HCT116 (cell line): ENCODE measurements at regions not wholly inside any gene's neighbourhood (a gene's known extent, or its start where the extent isn't known, plus 50 kb on each side); places are given as distances from the start of the nearest gene placed in this dataset.

Experiments
- ATAC-seq: fragments of 200-7000 bp; cut with Tn5 transposase; 2 replicates; pipeline ENCODE4 v1.9.1; 2020; ENCODE audit warnings: mild to moderate bottlenecking, moderate library complexity
- BruUV-seq: library from RNA; stranded (reverse); fragments of 400-500 nt; replicated peaks from 2 replicates; lab custom pipeline; 2021; lab: Mats Ljungman, UMichigan
- CTCF ChIA-PET: fragments of 300-600 bp; sonication (Branson Sonifier 250); formaldehyde crosslinking; loops from one replicate; lab custom pipeline; 2021; ENCODE audit warnings: antibody characterized with exemption; lab: Charles Lee
- POLR2A ChIA-PET: fragments of 300-600, 350-600 bp; sonication (Branson Sonifier 250); formaldehyde crosslinking; loops from one replicate; lab custom pipeline; 2021; ENCODE audit warnings: antibody characterized with exemption; lab: Charles Lee
- RAD21 ChIA-PET, 2 experiments: fragments of 300-600 bp; sonication (Branson Sonifier 250); formaldehyde crosslinking; loops; one replicate each; lab custom pipeline; 2023; ENCODE audit warnings: low total read pairs in 2 of 2; ENCODE audit not compliant: uncharacterized antibody in 2 of 2, unreplicated experiment in 2 of 2, low non-redundant PET in 1 of 2; lab: Charles Lee
- DNase-seq: peaks from one replicate; pipeline ENCODE4 v3.0.0-alpha.2; 2010; ENCODE audit warnings: low read depth, low spot score
- H2AFZ ChIP-seq: fragments of 200-600 bp; shearing (Covaris generic), sonication (generic); 2 replicates; pipeline ENCODE4 v1.6.1; 2017; ENCODE audit warnings: low read depth, mixed run types, mixed read lengths, antibody characterized with exemption, low read length; ENCODE audit not compliant: poor library complexity, severe bottlenecking
- H3K27ac ChIP-seq: 2 replicates; pipeline ENCODE4 v1.5.1; 2012; ENCODE audit warnings: low read depth, low read length
- H3K27me3 ChIP-seq: fragments of 200-600 bp; sonication (generic); 2 replicates; pipeline ENCODE4 v1.6.1; 2016; ENCODE audit warnings: mixed run types, low read length, mixed read lengths; ENCODE audit not compliant: insufficient read depth
- H3K36me3 ChIP-seq, 2 experiments: fragments of 200-500 bp in 1 of 2; fragments of 200-600 bp in 1 of 2; sonication (Bioruptor generic) in 1 of 2; sonication (generic) in 1 of 2; 2 replicates each; pipeline versions ENCODE4 v1.5.1 to v1.6.1; 2014 to 2016; ENCODE audit warnings: low read length in 2 of 2, inconsistent platforms in 1 of 2, mixed read lengths in 1 of 2, mixed run types in 1 of 2; ENCODE audit not compliant: insufficient read depth in 2 of 2, control insufficient read depth in 1 of 2
- H3K4me1 ChIP-seq, 2 experiments: fragments of 200-600 bp in 1 of 2; sonication (generic) in 1 of 2; 2 replicates each; pipeline versions ENCODE4 v1.5.1 to v1.6.1; 2012 to 2017; ENCODE audit warnings: low read length in 2 of 2, inconsistent platforms in 1 of 2, mild to moderate bottlenecking in 1 of 2, mixed read lengths in 1 of 2, mixed run types in 1 of 2, moderate library complexity in 1 of 2; ENCODE audit not compliant: insufficient read depth in 2 of 2, control insufficient read depth in 1 of 2
- H3K4me2 ChIP-seq: fragments of 200-600 bp; sonication (generic); 2 replicates; pipeline ENCODE4 v1.6.1; 2017; ENCODE audit warnings: mixed run types, low read length, mixed read lengths
- H3K4me3 ChIP-seq, 2 experiments: fragments of 200-600 bp in 1 of 2; sonication (generic) in 1 of 2; replicated peaks in 1 of 2; 2 replicates each; pipeline ENCODE4 v1.5.1; 2011 to 2016; ENCODE audit warnings: low read length in 2 of 2, control low read depth in 1 of 2, low read depth in 1 of 2, mild to moderate bottlenecking in 1 of 2, mixed read lengths in 1 of 2, mixed run types in 1 of 2
- H3K79me2 ChIP-seq: fragments of 200-600 bp; sonication (generic); 2 replicates; pipeline ENCODE4 v1.6.1; 2017; ENCODE audit warnings: mild to moderate bottlenecking, mixed run types, low read length, moderate library complexity, mixed read lengths; ENCODE audit not compliant: insufficient read depth
- H3K9ac ChIP-seq: fragments of 200-600 bp; sonication (generic); 2 replicates; pipeline ENCODE4 v1.6.1; 2016; ENCODE audit warnings: low read length, mixed read lengths
- H3K9me2 ChIP-seq: fragments of 200-600 bp; sonication (generic), shearing (Covaris generic); 2 replicates; pipeline ENCODE4 v1.6.1; 2017; ENCODE audit warnings: mixed run types, mild to moderate bottlenecking, moderate library complexity; ENCODE audit not compliant: insufficient read depth
- H3K9me3 ChIP-seq, 2 experiments: fragments of 200-500 bp in 1 of 2; fragments of 200-600 bp in 1 of 2; sonication (Bioruptor generic) in 1 of 2; sonication (generic) in 1 of 2; 2 replicates each; pipeline ENCODE4 v1.6.1; 2014 to 2017; ENCODE audit warnings: low read length in 2 of 2, mixed read lengths in 2 of 2, inconsistent platforms in 1 of 2, low read depth in 1 of 2, mild to moderate bottlenecking in 1 of 2, mixed run types in 1 of 2, moderate library complexity in 1 of 2; ENCODE audit not compliant: control insufficient read depth in 1 of 2, insufficient read depth in 1 of 2
- H4K20me1 ChIP-seq: fragments of 200-600 bp; sonication (generic), shearing (Covaris generic); 2 replicates; pipeline ENCODE4 v1.6.1; 2017; ENCODE audit warnings: mixed run types, mild to moderate bottlenecking, moderate library complexity; ENCODE audit not compliant: insufficient read depth
- CBX3 ChIP-seq: IDR thresholded peaks from 2 replicates; pipeline ENCODE4 v1.6.1; 2012; ENCODE audit warnings: low read depth
- CEBPB ChIP-seq: IDR thresholded peaks from 2 replicates; pipeline ENCODE4 v1.6.1; 2012; ENCODE audit warnings: low read depth
- EGR1 ChIP-seq: IDR thresholded peaks from 2 replicates; pipeline ENCODE4 v1.6.1; 2012; ENCODE audit warnings: low read depth
- EZH2 ChIP-seq: fragments of 200-600 bp; sonication (generic); IDR thresholded peaks from 2 replicates; pipeline ENCODE4 v1.6.1; 2017; ENCODE audit warnings: antibody characterized with exemption, mixed run types
- EZH2phosphoT487 ChIP-seq: fragments of 200-600 bp; IDR thresholded peaks from 2 replicates; pipeline ENCODE4 v1.6.1; 2018; ENCODE audit warnings: antibody characterized with exemption, borderline replicate concordance
- FOSL1 ChIP-seq: IDR thresholded peaks from 2 replicates; pipeline ENCODE4 v1.6.1; 2012; ENCODE audit warnings: low read depth
- JUND ChIP-seq: IDR thresholded peaks from 2 replicates; pipeline ENCODE4 v1.6.1; 2012
- POLR2A ChIP-seq: IDR thresholded peaks from 2 replicates; pipeline ENCODE4 v1.7.0; 2011; ENCODE audit warnings: borderline replicate concordance; ENCODE audit not compliant: insufficient read depth, insufficient read length; ENCODE audit errors: extremely low read depth
- POLR2AphosphoS5 ChIP-seq: IDR thresholded peaks from 2 replicates; pipeline ENCODE4 v1.6.1; 2011; ENCODE audit warnings: mild to moderate bottlenecking, low read depth, low read length, moderate library complexity
- SRF ChIP-seq: IDR thresholded peaks from 2 replicates; pipeline ENCODE4 v1.6.1; 2012; ENCODE audit warnings: low read depth
- TCF7L2 ChIP-seq: IDR thresholded peaks from 2 replicates; pipeline ENCODE4 v1.7.0; 2011; ENCODE audit warnings: borderline replicate concordance, inconsistent platforms; ENCODE audit not compliant: insufficient read depth, insufficient read length; ENCODE audit errors: extremely low read depth
- YY1 ChIP-seq: IDR thresholded peaks from 2 replicates; pipeline ENCODE4 v1.6.1; 2011; ENCODE audit warnings: low read length, low read depth, moderate library complexity, mild to moderate bottlenecking; ENCODE audit not compliant: insufficient replicate concordance; ENCODE audit errors: extremely low read depth
- ZNF274 ChIP-seq: fragments of 200-500 bp; sonication (Bioruptor generic); IDR thresholded peaks from 2 replicates; pipeline ENCODE4 v1.6.1; 2014; ENCODE audit warnings: mild to moderate bottlenecking, low read depth, low read length, inconsistent platforms
- intact Hi-C: fragments of 100-400 bp; cut with micrococcal nuclease; formaldehyde crosslinking; loops from 2 replicates; pipeline ENCODE4 v1.10.0; 2022
- TF ChIP-seq, protein P1 (sequence below): IDR thresholded peaks from 2 replicates; pipeline ENCODE4 v1.6.1; 2012; ENCODE audit warnings: low read depth

- BruUV-seq, result no TSS peak
- no peak for DNase-seq
Measured at GRCh38 chr14:57013987-57014386, 203.7 kb upstream of the OTX2 start.

More at GRCh38 chr14:57013987-57014386, 203.7 kb upstream of the OTX2 start:
- no peak overlapping the region for H3K9ac ChIP-seq
- H3K27me3 ChIP-seq, result peaks cover 8% of the 10 kb centered on the region
- ChIA-PET POLR2A (no interaction called here), RAD21 (no interaction called here), CTCF (no interaction called here)
- H3K27ac ChIP-seq, result no peak overlapping the region
- no peaks in the 10 kb centered on the region for H3K9me2 ChIP-seq
- no peaks in the 10 kb centered on the region for H3K79me2 ChIP-seq
- no peak overlapping the region for H3K4me2 ChIP-seq
- peaks cover 0 to 3% of the 10 kb centered on the region in 2 experiments; a peak in 2 of 4 replicates for H3K9me3 ChIP-seq
- no peaks in the 10 kb centered on the region for H3K4me1 ChIP-seq
- no peak for ATAC-seq
- intact Hi-C loops, result no loop called here
- no peak for TF ChIP-seq CEBPB
- TF ChIP-seq CBX3, result no peak
- no peak for TF ChIP-seq YY1
- no peak for TF ChIP-seq JUND
- TF ChIP-seq, protein P1, sequence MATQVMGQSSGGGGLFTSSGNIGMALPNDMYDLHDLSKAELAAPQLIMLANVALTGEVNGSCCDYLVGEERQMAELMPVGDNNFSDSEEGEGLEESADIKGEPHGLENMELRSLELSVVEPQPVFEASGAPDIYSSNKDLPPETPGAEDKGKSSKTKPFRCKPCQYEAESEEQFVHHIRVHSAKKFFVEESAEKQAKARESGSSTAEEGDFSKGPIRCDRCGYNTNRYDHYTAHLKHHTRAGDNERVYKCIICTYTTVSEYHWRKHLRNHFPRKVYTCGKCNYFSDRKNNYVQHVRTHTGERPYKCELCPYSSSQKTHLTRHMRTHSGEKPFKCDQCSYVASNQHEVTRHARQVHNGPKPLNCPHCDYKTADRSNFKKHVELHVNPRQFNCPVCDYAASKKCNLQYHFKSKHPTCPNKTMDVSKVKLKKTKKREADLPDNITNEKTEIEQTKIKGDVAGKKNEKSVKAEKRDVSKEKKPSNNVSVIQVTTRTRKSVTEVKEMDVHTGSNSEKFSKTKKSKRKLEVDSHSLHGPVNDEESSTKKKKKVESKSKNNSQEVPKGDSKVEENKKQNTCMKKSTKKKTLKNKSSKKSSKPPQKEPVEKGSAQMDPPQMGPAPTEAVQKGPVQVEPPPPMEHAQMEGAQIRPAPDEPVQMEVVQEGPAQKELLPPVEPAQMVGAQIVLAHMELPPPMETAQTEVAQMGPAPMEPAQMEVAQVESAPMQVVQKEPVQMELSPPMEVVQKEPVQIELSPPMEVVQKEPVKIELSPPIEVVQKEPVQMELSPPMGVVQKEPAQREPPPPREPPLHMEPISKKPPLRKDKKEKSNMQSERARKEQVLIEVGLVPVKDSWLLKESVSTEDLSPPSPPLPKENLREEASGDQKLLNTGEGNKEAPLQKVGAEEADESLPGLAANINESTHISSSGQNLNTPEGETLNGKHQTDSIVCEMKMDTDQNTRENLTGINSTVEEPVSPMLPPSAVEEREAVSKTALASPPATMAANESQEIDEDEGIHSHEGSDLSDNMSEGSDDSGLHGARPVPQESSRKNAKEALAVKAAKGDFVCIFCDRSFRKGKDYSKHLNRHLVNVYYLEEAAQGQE, result no peak
- no peak for TF ChIP-seq POLR2AphosphoS5
- no peak for TF ChIP-seq SRF
- no peak for TF ChIP-seq EZH2
- no peak for TF ChIP-seq TCF7L2
- TF ChIP-seq EZH2phosphoT487, result no peak
- TF ChIP-seq POLR2A, result no peak
- TF ChIP-seq ZNF274, result no peak
- TF ChIP-seq EGR1, result no peak
- TF ChIP-seq FOSL1, result no peak
- H4K20me1 ChIP-seq, result no peaks in the 10 kb centered on the region
- no peaks in the 10 kb centered on the region for H3K36me3 ChIP-seq
- H3K4me3 ChIP-seq, result no peak overlapping the region
- H2AFZ ChIP-seq, result no peak overlapping the region
